ENCODE measurements at regions not wholly inside any gene's neighbourhood (a gene's known extent, or its start where the extent isn't known, plus 50 kb on each side); places are given as distances from the start of the nearest gene placed in this dataset.

DNA sequence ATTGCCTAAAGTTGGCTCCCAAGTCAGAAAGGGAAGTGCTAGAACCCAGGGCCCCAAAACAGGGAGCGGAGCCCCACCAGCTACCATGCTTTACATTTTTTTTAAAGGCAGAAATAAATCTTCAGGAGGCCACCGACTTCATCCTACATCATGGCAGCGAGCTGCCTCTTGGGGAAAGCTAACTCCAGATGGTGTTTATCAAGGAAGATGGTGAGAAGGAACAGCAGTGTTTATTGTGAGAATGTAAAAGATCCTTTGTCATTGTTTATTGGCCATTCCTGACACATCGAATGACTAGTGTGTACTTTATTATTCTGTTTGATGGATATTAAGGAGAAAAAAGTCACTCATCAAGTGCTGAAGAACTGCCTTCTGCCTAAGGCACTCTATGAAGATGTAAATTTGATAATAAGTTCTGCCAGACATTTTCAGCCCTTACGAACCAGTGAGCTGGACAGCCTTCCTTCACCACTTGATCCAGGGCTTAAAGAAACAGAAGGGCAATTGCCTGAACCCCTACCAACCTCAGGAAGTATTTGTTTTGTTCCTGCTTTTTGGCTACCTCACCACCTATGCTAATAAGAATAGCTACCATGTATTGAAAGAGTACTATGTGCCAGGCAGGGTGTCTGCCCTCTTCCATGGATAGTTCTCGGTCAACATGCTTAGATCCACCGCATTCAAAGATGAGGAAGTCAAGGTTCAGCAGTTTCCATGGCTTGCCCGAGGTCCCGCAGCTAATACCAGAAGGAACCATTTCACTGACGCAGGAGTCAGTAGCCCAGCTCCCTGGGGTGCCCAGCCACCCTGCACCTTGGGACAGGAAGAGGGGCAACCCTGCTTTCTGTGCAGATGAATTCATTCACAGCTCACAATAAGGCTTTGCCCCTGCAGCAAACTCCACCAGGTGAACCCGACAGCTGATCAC, 194.7 kb upstream of the RREB1 start:
- no peak for DNase-seq (ENCODE audit: low read depth, low spot score)

DNA sequence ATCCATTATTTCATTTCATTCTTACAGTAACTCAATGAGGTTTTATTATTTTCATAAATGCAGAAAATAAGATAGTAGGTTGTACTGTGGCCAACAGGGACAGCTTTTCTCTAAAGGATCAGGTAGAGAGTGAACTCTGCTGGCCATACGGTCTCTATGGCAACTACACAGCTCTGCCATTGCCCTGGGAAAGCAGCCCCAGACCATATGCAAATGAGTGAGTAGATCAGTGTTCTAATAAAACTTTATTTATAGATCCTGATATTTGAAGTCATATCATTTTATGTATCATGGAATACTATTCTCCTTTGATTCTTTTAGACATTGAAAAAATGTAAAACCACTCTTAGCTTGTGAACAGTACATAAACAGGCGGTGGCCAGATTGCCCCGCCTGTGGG, 192.5 kb upstream of the RREB1 start:
- no peak for DNase-seq (ENCODE audit: low read depth, low spot score)

DNA sequence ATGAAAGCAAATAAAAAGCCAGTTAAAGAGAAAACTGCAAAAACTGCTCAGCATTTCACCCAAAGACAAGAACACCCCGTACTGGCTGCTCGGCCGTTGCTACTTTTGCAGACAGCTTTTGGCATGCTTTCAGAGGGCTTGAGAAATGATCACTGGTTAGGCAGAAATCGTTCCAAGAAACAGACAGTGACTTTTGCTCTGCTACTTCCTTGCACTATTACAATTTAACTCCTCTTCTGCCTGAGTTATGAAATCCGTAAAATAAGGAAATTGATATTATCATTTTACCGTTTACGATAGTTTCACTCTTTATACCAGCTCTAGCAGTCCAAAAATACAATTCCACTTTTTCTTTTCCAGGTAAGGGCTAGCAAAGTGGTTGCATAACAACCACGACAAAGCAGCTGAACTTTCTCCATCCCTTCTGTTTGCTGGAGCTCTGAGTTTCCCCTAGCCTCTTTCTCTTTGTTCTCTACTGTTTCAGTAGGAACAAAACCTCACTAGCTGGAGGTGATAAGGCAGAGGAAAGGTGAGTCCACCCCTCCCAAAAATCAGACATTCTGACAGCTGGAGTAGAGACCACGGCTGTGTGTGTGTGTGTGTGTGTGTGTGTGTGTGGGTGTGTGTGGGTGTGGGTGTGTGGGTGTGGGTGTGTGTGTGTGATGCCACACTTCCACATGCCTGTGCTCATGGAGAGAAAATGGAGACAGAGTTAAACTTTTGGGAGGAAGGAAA, 191.8 kb upstream of the RREB1 start:
- DNase-seq (ENCODE audit: low read depth, low spot score) = no peak

DNA sequence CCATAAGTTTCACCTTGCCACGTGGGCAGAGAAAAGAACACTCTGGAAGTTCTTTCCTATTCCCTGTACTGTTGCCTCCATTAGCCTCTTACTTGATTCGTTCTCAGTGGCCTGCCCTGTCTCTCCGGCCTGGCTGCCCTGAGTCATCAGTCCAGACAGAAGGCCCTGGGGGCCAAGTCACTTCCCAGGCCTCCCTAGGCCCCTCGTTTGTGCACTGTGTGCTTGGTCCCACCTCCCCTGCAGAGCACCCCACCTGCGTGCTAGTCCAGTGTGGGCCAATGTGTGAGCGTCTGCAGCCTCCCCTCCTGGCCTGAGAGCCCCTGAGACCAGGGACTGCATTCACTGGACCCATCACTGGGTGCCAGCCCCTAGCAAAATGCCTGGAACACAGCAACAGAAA, 191.2 kb upstream of the RREB1 start:
- no peak for DNase-seq (ENCODE audit: low read depth, low spot score)

DNA sequence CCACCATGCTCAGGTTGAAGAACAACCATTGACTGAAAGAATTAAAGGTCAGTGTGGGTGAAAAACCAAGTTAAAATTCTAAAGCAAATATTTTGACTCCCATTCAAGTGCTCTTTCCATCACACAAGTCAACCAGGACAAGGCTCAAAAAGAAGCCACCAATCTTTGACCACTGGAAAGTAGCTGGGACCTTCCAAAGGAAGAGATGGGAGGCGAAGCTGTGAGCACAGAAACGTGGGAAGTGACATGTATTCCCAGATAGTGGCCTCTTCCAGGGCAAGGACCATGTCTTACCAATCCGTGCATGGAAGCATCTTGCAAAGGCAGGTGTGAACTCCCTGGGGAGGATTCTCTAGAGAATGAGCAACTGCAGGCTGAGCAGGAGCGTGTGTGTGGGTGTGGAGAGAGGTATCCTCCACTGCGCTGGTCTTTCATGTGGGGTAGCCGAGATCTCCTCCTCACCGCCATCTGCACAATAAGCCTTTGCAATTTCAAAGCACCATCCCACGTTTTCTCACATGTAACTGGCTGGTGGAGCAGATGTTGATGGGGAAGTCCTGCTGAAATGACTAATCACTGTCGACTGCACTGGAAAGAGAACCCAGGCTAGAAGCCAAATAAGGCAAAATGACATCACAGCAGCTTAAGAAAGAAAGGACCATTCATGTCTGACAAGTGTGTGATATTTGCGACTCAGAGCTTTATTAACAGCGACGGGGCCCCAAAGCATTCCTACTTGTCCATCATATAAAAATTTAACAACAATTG, 189.4 kb upstream of the RREB1 start:
- DNase-seq (ENCODE audit: low read depth, low spot score) = no peak

DNA sequence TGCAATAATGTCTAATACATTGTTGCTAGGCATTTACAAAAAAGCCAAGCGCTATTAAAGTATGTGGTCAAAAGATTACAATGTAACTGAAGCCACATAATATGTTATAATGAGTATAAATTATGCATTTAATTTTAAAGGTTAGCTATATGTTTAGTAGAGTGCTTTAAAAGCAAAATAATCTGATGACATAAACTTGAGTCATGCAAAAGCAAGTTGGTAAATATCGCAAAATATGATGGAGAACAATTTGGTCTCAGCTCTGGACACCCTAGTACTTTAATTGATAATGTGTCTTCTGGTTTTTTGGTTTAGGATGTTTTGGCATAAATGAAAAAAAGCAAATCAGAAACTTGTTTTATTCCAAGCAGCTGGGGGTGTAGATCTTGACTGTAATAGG, 188.6 kb upstream of the RREB1 start:
- no peak for DNase-seq (ENCODE audit: low read depth, low spot score)

DNA sequence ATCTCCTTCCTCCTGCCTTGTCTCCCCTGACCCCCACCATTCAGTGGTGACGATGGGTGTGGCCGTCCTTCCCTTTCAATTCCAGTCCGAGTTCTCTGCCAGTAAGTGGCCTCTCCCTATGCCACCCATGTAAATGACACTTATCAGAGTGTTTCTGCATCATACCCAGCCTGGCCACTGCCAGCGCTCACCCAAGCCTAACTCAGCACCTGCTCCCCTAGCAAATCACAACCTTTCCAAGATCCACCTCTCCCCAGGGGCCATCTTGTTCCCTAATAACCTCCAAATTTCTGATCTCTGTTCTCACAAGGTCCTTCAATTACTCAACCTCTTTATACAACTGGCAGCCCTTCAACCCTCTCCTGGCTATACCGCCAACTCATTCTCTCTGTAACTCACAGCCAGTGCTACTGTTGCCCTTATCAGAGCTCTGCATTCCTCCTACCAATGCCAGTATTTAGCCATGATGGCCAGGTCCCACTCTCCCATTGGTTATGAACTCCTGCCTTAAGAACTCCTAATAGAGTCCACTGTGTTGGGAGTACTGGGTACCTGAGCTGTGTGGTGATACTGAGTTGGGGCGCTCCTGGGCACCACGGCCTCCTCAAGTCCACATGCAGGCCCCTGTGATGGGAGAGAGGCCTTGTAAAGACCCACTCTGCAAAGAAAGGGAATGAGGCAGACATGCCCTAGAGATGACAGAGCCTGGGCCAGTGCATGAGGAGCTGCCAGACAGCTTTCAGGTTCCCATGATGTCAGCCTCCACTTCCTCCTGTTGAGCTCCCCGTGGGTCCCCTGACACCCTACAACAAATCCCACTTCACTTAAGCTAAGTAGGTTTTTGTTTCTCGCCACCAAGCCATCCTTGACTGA, 187.4 kb upstream of the RREB1 start:
- no peak for DNase-seq (ENCODE audit: low read depth, low spot score)

DNA sequence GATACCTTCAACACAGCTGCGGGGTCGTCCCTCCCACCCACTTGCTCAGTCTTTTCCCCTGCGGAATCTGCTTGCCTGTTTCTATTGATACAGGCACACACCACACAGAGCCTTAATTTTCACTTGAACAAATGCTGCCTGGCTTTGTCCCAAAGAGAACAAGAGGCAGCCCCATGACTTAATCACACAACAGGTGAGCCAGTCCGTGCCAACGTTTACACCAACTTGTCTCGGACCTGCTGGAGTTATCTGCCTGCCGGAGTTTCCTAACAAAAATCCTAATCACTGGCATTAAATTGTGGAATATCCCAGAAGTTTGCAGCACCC, 186.8 kb upstream of the RREB1 start:
- no peak for DNase-seq (ENCODE audit: low read depth, low spot score)

DNA sequence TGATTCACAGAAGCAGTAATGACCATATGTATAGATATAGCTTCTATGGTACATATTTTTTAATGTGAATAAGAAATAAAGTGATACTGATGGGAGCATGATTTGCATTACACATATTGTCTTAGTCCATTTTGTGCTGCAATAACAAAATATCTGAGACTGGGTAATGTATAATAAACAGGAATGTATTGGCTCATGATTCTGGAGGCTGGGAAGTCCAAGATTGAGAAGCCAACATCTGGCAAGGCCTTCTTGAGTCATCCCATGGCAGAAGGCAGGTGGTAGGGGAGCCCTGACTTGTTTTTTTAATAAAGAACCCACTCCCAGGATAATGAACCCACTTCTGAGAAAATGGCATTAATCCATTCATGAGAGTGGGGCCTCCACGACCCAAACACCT, 185.6 kb upstream of the RREB1 start:
- no peak for DNase-seq (ENCODE audit: low read depth, low spot score)

DNA sequence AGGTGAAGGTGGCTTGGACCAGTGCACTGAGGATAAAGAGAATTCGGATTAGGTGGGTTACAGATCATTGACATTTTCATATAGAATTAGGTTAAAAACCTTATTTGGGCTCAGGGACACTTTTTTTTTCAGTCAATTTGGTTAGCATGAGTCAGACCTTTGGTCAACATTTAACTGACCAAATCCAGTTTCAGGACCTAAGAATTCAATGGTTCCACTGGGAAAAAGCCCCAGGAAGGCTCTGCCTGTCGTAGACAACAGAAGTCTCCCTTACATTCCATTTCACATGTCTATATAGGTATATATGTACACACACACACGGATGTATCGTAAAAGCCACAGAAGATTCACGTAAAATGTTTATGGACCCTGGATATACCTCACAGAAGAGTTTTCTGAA, 184.2 kb upstream of the RREB1 start:
- DNase-seq (ENCODE audit: low read depth, low spot score) = no peak

DNA sequence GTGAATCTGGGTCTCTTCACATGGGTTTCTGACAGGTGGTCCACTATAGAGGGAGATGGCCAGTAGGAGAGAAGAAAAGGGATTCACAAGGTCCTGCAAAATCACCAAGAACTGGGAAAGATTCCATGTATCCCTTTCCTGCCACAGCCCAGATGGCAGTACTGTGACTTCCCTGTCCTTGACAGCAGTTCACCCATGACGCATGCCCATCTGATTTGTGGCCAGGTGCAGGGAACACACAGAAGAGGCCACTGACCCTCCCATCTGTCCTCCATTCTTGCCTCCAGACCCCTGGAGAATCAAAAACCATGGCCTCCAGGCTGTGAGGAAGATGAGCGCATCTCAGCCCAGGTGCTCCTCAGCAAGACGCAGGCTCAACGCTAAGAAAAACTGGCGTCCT, 183.1 kb upstream of the RREB1 start:
- DNase-seq (ENCODE audit: low read depth, low spot score) = no peak

DNA sequence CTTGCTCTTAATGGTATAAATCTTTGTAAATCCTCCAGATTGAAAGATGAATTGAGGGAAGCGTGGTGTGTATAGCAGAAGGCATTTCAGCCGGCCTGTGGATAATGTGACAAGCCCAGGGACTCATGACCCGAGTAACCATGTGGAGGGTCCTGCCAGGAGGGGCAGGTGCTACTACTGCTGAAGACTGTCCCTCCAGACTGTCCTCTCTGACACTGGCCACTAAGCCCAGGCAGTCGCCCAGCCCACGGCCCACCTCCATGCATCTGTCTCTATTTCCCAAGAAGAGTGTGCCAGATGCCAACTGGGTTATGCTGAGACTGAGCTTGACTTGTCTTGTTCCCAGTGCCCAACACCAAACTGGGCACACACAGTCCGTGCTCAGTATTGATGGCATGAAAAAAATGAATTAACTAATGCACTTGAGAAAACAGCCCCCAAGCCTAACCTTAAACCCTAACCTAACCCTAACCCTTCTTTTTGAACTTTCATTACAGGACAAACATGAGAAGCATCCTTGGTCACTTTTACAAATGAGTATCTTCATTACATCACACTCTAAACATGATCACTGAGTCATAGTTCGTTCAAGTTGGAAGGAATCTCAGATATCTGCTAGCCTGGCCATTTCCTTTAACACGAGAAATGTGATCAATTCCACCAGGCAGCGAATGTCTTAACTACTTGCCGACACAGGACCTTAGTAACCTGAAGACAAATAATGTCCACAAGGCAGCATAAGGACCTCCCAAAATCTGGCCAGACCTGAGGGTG, 182.2 kb upstream of the RREB1 start:
- no peak for DNase-seq (ENCODE audit: low read depth, low spot score)

DNA sequence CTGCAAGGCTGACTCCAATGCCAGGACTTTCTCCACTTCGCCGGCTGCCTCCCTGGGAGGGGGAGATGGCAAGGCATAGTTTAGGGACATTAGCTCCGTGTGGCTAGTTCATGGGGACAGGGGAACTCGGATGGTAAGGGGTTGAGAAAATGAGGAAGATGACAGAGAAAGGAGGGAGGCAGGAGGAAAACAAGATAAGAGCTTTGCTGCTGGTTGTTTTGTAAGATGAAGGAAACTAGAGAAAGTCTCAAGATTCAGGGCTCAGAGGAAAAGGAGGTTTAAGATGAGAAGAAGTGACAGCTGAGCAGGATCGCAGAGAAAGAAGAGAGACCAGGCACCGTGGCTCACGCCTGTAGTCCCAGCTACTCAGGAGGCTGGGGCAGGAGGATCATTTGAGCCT, 180.9 kb upstream of the RREB1 start:
- DNase-seq (ENCODE audit: low read depth, low spot score) = no peak

DNA sequence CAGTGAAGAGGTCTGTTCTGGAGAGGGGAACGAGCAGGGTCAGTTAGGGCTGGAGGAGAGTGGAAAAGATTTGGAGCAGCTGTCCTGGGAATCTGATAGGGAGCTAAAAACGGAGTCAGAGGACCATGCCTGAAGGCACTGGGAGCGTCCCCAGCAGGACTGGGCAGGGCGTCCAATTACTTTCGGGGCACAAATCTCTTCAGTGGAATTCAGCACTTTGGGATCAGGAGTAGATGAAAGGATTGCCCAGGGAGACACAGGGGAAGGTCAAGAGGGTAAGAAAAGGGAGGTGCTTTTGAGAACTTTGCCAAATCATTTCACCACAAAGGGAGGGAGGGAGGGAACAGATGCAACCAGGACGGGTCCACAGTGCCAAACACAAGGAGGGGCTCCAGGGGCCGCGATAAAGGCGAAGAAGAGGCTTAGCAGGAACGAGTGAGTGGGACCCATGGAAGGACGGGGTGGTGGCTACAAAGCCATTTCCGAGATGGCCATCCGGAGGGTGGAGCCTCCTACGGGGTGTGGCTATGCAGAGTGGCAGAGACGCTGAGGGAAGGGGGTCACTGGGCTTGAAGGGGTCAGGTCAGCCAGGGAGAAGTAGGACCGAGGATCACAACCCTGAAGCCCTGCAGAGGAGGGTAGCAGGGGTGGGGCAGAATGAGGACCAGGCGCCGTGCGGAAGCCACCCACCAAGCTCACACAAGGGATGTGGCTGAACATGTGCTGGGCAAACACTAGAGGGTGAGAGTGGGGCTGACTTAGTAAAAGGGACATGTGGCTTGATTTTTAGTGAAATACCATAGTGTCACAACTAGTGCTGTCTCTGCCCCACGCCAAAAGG, 180.0 kb upstream of the RREB1 start:
- no peak for DNase-seq (ENCODE audit: low read depth, low spot score)

DNA sequence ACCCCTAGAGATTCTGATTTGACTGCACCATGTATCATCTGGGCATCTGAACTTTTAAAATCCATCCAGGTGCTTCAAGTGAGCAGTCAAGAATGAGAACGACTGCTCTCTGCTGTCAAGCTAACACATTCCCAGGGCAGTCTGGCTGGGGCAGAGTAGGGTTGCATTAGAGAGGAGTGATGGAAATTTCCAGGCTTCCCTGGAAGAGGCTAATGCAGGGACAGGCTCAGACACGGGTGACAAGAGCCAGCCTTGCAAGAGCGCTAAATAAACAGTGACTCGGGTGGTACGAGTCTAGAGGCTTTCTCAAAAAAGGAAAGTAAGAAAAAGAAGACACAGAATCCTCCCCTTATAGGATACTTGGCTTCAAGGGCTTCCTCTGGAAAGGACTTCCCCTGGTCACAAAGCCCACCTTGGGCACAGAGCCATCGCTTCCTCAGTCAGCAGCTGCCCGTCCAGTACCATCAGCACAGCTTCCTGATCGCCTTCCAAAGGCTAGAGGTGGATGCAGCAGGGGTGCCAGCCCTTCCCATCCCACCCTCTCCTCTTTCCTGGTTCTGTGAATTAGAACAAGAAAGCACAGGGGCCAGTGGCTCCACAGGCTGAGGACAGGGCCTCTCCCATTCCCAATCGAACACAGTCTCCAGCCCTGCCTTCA, 177.4 kb upstream of the RREB1 start:
- no peak for DNase-seq (ENCODE audit: low read depth, low spot score)

DNA sequence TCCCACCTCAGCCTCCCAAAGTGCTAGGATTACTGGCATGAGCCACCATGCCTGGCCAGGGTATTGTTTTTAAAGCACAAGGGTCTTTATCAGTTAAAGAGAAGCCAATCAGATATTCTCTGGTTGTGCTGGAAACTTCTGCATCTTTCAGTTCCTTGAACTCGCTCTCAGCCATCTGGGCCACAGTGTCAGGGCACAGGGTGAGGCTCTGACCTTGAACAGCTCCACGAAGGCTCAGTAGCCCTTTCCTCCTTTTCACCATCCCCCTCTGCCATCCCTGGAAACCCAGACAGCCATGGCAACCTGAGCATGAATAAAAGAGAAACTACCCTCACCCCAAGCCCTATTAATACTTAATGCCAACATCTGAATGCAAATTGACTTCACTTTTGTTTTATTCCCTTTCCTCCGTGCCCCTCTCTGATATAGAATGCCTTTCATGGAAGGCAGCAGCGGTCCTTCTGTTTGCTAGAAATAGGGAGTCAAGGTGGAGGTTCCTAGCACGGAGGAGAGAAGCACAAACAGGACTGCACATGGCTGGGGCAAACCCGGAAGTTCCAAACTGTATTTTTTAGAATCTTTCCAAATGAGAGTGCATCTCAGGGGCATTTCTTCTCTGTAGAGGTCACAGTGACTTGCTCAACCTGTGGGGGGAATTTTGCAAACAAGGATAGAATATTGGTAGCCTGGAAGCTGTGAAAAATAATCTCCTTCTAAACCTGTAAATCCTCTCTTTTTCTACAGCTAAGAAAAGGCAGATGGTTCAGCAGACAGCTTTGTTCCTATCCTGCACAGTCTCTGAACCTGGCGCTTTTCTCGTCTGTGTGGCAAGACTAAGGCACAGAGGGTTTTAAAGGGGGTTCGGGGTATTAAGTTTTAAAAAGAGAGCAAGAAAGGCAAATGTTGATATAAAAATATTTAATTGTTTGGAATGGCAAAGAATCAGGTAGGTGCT, 176.4 kb upstream of the RREB1 start:
- no peak for DNase-seq (ENCODE audit: low read depth, low spot score)

DNA sequence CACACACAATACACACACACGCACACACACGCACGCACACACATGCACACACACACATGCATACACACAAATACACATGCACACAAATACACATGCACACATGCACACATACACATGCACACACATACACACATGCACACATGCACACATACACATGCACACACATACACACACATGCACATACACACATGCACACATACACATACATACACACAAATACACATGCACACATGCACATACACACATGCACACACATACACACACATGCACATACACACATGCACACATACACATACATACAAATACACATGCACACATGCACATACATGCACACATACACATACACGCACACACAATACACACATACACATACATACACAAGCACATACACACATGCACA, 175.4 kb upstream of the RREB1 start:
- no peak for DNase-seq (ENCODE audit: low read depth, low spot score)

DNA sequence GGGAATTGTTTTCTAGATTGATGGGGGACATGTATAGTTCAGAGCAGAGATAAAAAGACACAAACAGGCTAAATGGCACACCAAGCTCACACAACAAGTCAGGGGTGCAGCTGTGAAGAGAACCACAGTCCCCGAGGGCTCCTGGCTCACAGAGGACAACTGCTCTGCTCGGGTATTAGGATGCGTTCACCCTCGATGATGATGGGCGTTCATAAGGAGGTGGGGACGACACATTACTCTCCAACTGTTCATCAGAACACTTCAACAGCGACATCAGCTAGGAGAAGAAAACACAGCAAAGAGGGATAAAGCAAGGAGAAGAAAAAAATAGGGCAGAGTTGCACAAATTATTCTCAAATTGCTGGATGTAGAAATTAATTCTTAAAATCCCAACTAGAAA, 174.8 kb upstream of the RREB1 start:
- DNase-seq (ENCODE audit: low read depth, low spot score) = no peak

Data from brain pericyte (primary cell).